GM12875 (cell line): ENCODE measurements at regions not wholly inside any gene's neighbourhood (a gene's known extent, or its start where the extent isn't known, plus 50 kb on each side); places are given as distances from the start of the nearest gene placed in this dataset.

Experiments
- H3K4me3 ChIP-seq: one replicate; pipeline ENCODE4 v1.5.1; 2011; ENCODE audit warnings: low read depth, low read length, control low read depth
- CTCF ChIP-seq: IDR thresholded peaks from 2 replicates; pipeline ENCODE4 v1.5.1; 2011; ENCODE audit warnings: low read depth, mild to moderate bottlenecking, control low read depth, inconsistent platforms, low read length, moderate library complexity, borderline replicate concordance; ENCODE audit not compliant: insufficient read depth

DNA sequence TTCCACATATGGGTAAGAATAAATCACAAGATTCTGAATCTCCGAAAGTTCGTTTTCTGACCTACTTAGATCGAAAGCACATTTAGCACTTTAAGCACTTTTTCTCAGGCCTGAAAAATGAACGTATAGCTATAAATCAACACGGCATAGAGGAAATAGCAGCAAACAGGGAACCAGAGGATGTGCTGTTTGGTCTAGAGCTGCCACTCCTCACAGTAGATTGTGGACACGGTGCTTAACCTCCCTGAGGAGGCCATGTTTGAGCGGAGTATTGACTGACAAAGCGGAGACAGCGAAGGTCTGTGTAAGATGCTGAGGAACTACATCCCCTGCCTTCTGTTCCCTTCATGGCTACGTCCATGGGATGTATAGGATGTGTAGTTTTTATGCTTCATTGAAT, 452.8 kb upstream of the NCAM2 start:
- TF ChIP-seq CTCF, result no peak
- H3K4me3 ChIP-seq, result no peak overlapping the region

DNA sequence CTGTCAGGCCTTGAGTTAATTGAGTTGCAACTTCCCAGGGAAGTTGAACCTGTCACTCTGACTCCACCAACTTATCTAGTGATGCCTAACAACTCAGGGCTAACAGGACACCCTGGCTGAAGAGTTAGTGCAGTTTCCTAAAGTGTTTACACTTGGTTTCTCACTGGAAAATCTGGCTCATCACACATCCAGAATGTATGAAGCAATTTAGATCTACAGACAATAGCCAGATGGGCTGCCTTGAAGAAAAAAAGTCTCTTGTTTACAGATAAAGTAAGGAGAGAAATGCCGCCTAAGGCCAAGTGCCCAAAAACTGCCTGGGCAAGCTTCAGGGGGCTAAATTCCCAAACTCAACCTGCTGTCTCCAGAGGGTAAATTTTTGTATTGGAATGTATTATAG, 446.3 kb upstream of the NCAM2 start:
- no peak for TF ChIP-seq CTCF
- H3K4me3 ChIP-seq, result no peak overlapping the region

DNA sequence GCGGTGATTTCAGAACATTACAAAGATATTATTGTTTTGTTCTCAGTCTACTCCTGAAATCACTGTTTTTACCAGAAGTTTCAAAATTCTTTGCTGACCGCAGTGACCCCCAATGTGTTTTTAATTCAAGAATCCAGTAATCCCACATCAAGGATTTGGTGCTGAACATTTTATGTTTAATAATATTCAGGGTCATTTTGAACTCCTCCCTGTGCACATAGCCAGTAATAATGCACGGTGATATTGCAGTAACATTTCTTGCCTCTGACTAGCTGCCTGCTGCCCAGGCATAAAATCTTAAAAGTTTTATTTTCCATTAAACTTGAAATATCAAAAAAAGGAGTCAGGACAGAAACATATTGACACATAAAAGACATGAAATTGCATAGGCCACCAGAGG, 443.4 kb upstream of the NCAM2 start:
- TF ChIP-seq CTCF, result no peak
- H3K4me3 ChIP-seq, result no peak overlapping the region

- no peak for TF ChIP-seq CTCF
- H3K4me3 ChIP-seq, result no peak overlapping the region
Measured at GRCh38 chr21:20570824-20571232, 427.4 kb upstream of the NCAM2 start.

- TF ChIP-seq CTCF, result no peak
- no peak overlapping the region for H3K4me3 ChIP-seq
Measured at GRCh38 chr21:20572582-20572981, 425.6 kb upstream of the NCAM2 start.

- no peak for TF ChIP-seq CTCF
- no peak overlapping the region for H3K4me3 ChIP-seq
Measured at GRCh38 chr21:20581361-20581760, 416.8 kb upstream of the NCAM2 start.

- no peak for TF ChIP-seq CTCF
Measured at GRCh38 chr21:20591284-20591683, 406.9 kb upstream of the NCAM2 start.

More at GRCh38 chr21:20591284-20591683, 406.9 kb upstream of the NCAM2 start:
- H3K4me3 ChIP-seq, result no peak overlapping the region
